Cardiac fibroblast (primary cell): ENCODE measurements at regions not wholly inside any gene's neighbourhood (a gene's known extent, or its start where the extent isn't known, plus 50 kb on each side); places are given as distances from the start of the nearest gene placed in this dataset.
A peak's percentile ranks its signal among the peaks of the same experiment; 100 is the strongest.

Experiments used
- DNase-seq, 2 donors: peaks; one replicate each; pipeline versions ENCODE4 v3.0.0 to v3.0.0-alpha.2; 2010; ENCODE audit warnings: low read depth in 2 of 2
- H3K4me3 ChIP-seq, 2 donors: replicated peaks in 1 of 2; 1 replicate in 1 of 2; 2 replicates in 1 of 2; pipeline ENCODE4 v1.5.1; 2011; ENCODE audit warnings: low read depth in 2 of 2, low read length in 2 of 2, mild to moderate bottlenecking in 2 of 2, moderate library complexity in 1 of 2
- CTCF ChIP-seq: IDR thresholded peaks from one replicate; pipeline ENCODE4 v1.5.1; 2011; ENCODE audit warnings: low read depth, mild to moderate bottlenecking, low read length, inconsistent platforms

DNA sequence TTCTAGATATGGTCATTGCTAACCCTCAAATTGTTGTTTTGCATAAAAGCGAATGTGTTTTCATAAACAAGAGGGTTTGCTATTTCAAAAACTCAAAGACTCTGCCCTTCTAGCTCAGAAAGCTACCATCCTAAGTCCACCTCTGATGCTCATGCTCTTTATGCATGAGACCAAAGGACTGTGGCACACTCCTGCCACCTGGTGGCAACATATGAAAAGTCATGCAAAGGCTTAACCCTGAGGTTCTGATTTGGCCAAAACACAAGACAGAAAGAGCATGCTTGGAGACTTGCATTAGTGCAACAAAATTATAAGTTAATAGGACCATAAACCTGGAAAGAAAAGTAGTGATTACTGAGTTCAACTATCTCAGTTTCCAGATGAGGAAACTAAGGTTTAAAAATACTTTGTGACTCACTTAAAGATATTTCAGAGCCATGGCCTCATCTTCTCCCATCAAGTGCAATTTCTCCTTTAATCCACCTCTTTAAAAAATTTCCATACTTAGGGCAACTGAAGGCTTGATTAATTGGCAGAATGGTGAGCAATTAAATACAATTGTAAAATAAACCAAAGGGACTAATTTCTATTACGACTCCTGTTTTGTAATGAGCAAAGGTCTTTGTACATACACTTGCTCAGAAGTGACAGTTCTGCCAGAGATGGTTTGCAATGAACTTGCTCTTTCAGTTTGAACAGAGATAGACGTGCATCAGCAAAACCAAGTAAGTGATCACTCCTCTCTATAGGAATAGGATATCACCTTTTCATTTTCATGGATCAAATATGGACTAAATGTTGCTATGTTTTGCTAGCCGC lies 110.7 kb upstream of the RAD23B start:
- H3K4me3 ChIP-seq, result no peak overlapping the region
- DNase-seq, result peak; percentile 88 to 90
- peak; percentile 90 for TF ChIP-seq CTCF

- no peak overlapping the region for H3K4me3 ChIP-seq
- DNase-seq, result no peak
- no peak for TF ChIP-seq CTCF
Measured at GRCh38 chr9:107172979-107173347, 110.1 kb upstream of the RAD23B start.

- DNase-seq, result peak in 1 of 2 donors; percentile 31
- no peak for TF ChIP-seq CTCF
- H3K4me3 ChIP-seq, result no peak overlapping the region
Measured at GRCh38 chr9:107173422-107174180, 109.5 kb upstream of the RAD23B start.

GRCh38 chr9:107174441-107174840 lies 108.6 kb upstream of the RAD23B start:
- peak; percentile 14 to 36 for DNase-seq
- no peak for TF ChIP-seq CTCF
- no peak overlapping the region for H3K4me3 ChIP-seq

DNA sequence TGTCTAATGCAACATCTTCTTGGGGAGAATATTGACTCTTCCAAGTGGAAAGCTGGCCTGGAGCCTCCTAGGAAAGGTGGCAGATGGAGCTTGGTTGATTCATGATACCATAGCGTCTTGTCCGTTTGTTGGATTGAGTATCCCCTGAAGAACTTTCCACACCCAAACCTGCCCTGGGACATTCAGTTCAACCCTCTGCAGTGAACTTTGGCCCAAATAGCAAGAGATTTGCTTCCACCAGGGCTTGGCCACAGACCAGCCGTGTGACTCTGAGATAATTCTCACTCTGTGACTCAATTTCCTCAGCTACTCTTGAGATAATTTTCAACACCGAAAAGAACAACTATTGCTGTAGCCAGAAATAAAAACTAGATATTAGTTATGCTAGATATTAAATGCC lies 108.0 kb upstream of the RAD23B start:
- H3K4me3 ChIP-seq, result no peak overlapping the region

GRCh38 chr9:107175816-107176435 lies 107.2 kb upstream of the RAD23B start:
- TF ChIP-seq CTCF, result no peak
- H3K4me3 ChIP-seq, result no peak overlapping the region
- no peak for DNase-seq

More for the DNA sequence above, 108.0 kb upstream of the RAD23B start:
- TF ChIP-seq CTCF, result no peak
- peak; percentile 52 to 67 for DNase-seq
